ENCODE measurements at regions not wholly inside any gene's neighbourhood (a gene's known extent, or its start where the extent isn't known, plus 50 kb on each side); places are given as distances from the start of the nearest gene placed in this dataset.

DNA sequence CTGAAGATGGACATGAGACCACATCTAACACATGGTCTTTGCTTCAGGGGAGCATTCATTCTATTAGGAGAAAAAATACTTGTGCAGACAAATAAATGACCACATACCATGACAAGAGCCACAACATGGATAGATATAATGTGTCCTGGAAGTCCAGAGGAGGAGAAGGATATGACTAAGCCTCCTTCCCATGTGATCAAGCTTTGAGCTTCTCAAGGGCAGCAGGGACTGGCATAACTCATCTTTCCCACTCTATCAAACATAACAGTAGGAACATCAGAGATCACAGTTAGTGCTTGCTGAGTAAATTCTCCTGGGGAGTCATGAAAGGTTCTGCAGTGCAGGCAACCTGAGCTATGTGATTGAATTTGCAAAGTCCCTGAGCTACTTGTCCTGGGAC is 86.0 kb upstream of the LPP start:
- TF ChIP-seq POLR2A (IDR thresholded peaks at IDR 0.05) (no peak), CTCF (IDR thresholded peaks at IDR 0.05) (no peak)

Data from lower leg skin (tissue), 3 donors.